GM21390 (cell line): ENCODE measurements at regions not wholly inside any gene's neighbourhood (a gene's known extent, or its start where the extent isn't known, plus 50 kb on each side); places are given as distances from the start of the nearest gene placed in this dataset.
A peak's percentile ranks its signal among the peaks of the same experiment; 100 is the strongest.
"Not testable (repeated sequence)": the region's sequence is repeated elsewhere in the genome, so short reads cannot be mapped to it uniquely, and the experiment has no call there.

ENCODE experiments used
- ATAC-seq: cut with Tn5 transposase; IDR thresholded peaks from one replicate; pipeline ENCODE4 v1.9.1; 2021; ENCODE audit not compliant: unreplicated experiment

GRCh38 chr10:114872519-114873087 is 51.0 kb downstream of the FHIP2A start:
- ATAC-seq = no peak

GRCh38 chr10:114874827-114875411 is 53.3 kb downstream of the FHIP2A start:
- ATAC-seq = peak; percentile 46

GRCh38 chr10:114875590-114876081 is 54.1 kb downstream of the FHIP2A start:
- not testable (repeated sequence) for ATAC-seq

GRCh38 chr10:114876169-114876568 is 54.6 kb downstream of the FHIP2A start:
- no peak for ATAC-seq

GRCh38 chr10:114876602-114877300 is 55.2 kb downstream of the FHIP2A start:
- peak; percentile 75 for ATAC-seq

GRCh38 chr10:114877301-114877644 is 55.7 kb downstream of the FHIP2A start:
- no peak for ATAC-seq

- ATAC-seq = no peak
These were observed 57.5 kb downstream of the FHIP2A start for GRCh38 chr10:114879093-114879492.

GRCh38 chr10:114879541-114880158 is 58.1 kb downstream of the FHIP2A start:
- peak; percentile 55 for ATAC-seq

GRCh38 chr10:114881417-114881816 is 56.6 kb upstream of the TRUB1 start:
- ATAC-seq = no peak

GRCh38 chr10:114881901-114882300 is 56.1 kb upstream of the TRUB1 start:
- no peak for ATAC-seq

- ATAC-seq = no peak
These were observed 52.6 kb upstream of the TRUB1 start for GRCh38 chr10:114885443-114885842.
